GM23338 (cell line): ENCODE measurements at regions not wholly inside any gene's neighbourhood (a gene's known extent, or its start where the extent isn't known, plus 50 kb on each side); places are given as distances from the start of the nearest gene placed in this dataset.

Experiments
- ATAC-seq: fragments of 200-7000 bp; cut with Tn5 transposase; 3 replicates; pipeline ENCODE4 v1.9.1; 2020
- DNase-seq: peaks from one replicate; pipeline ENCODE4 v3.0.0-alpha.2; 2015; ENCODE audit warnings: low spot score
- H2AFZ ChIP-seq: fragments of 200-600 bp; sonication (generic); 2 replicates; pipeline ENCODE4 v1.8.0; 2016; ENCODE audit warnings: antibody characterized with exemption, mild to moderate bottlenecking, moderate library complexity
- H3F3A ChIP-seq: fragments of 200-600 bp; sonication (generic); replicated peaks from 2 replicates; pipeline ENCODE4 v1.8.0; 2017; ENCODE audit warnings: antibody characterized with exemption, mixed run types, low read depth
- H3K27ac ChIP-seq: fragments of 200-600 bp; sonication (generic); 2 replicates; pipeline ENCODE4 v1.6.1; 2016; ENCODE audit warnings: low read depth
- H3K27me3 ChIP-seq: fragments of 200-600 bp; sonication (generic); 2 replicates; pipeline ENCODE4 v1.8.0; 2016; ENCODE audit warnings: mild to moderate bottlenecking, mixed run types, moderate library complexity; ENCODE audit not compliant: insufficient read depth
- H3K36me3 ChIP-seq: fragments of 200-600 bp; sonication (generic); 2 replicates; pipeline ENCODE4 v1.8.0; 2016; ENCODE audit warnings: mild to moderate bottlenecking; ENCODE audit not compliant: insufficient read depth
- H3K4me1 ChIP-seq: fragments of 200-600 bp; sonication (generic); 2 replicates; pipeline ENCODE4 v1.8.0; 2016; ENCODE audit warnings: mild to moderate bottlenecking, moderate library complexity; ENCODE audit not compliant: insufficient read depth
- H3K4me2 ChIP-seq: fragments of 200-600 bp; sonication (generic); 2 replicates; pipeline ENCODE4 v1.7.1; 2017; ENCODE audit warnings: mixed run types
- H3K4me3 ChIP-seq: fragments of 200-600 bp; sonication (generic); 2 replicates; pipeline ENCODE4 v1.6.1; 2016; ENCODE audit warnings: mixed run types
- H3K79me2 ChIP-seq: fragments of 200-600 bp; sonication (generic); replicated peaks from 2 replicates; pipeline ENCODE4 v1.8.0; 2017; ENCODE audit warnings: mild to moderate bottlenecking; ENCODE audit not compliant: insufficient read depth
- H3K9me2 ChIP-seq: fragments of 200-600 bp; sonication (generic); 2 replicates; pipeline ENCODE4 v1.8.0; 2017; ENCODE audit not compliant: insufficient read depth
- H4K20me1 ChIP-seq: fragments of 200-600 bp; sonication (generic); replicated peaks from 2 replicates; pipeline ENCODE4 v1.8.0; 2017; ENCODE audit warnings: mild to moderate bottlenecking; ENCODE audit not compliant: insufficient read depth
- H3K27ac Mint-ChIP-seq: 2 replicates; pipeline ENCODE4 v1.8.0; 2020; ENCODE audit warnings: inconsistent platforms, mild to moderate bottlenecking, moderate library complexity, mixed read lengths
- H3K27me3 Mint-ChIP-seq: 3 replicates; pipeline ENCODE4 v1.8.0; 2022; ENCODE audit warnings: low read depth, mild to moderate bottlenecking, moderate library complexity, mixed read lengths, inconsistent platforms; ENCODE audit not compliant: insufficient read depth, poor library complexity
- H3K36me3 Mint-ChIP-seq: 3 replicates; pipeline ENCODE4 v1.8.0; 2021; ENCODE audit warnings: low read depth, mild to moderate bottlenecking, inconsistent platforms, moderate library complexity, mixed read lengths
- H3K4me1 Mint-ChIP-seq: 3 replicates; pipeline ENCODE4 v1.8.0; 2020; ENCODE audit warnings: mild to moderate bottlenecking, inconsistent platforms, mixed read lengths
- H3K4me3 Mint-ChIP-seq: 3 replicates; pipeline ENCODE4 v1.8.0; 2021; ENCODE audit warnings: moderate library complexity, mild to moderate bottlenecking, inconsistent platforms, mixed read lengths
- H3K9me3 Mint-ChIP-seq: 3 replicates; pipeline ENCODE4 v1.8.0; 2020; ENCODE audit warnings: moderate library complexity, mild to moderate bottlenecking, inconsistent platforms, mixed read lengths
- CREB1 ChIP-seq: fragments of 250-450 bp; sonication (Bioruptor Pico); IDR thresholded peaks from 2 replicates; pipeline ENCODE4 v1.5.0; 2020; ENCODE audit warnings: low read depth, mild to moderate bottlenecking, moderate library complexity
- CTCF ChIP-seq, 2 experiments: fragments of 200-600 bp in 1 of 2; sonication (generic) in 1 of 2; conservative IDR thresholded peaks; 2 replicates each; pipeline versions ENCODE4 v1.5.1 to v1.6.1; 2016 to 2017; ENCODE audit warnings: antibody characterized with exemption in 2 of 2, low read depth in 2 of 2, mild to moderate bottlenecking in 2 of 2, moderate library complexity in 1 of 2
- ETS1 ChIP-seq: IDR thresholded peaks from 2 replicates; pipeline ENCODE4 v1.6.1; 2016; ENCODE audit warnings: antibody characterized with exemption
- EZH2 ChIP-seq: fragments of 200-600 bp; sonication (generic); IDR thresholded peaks from one replicate; pipeline ENCODE4 v1.8.0; 2017; ENCODE audit warnings: antibody characterized with exemption, mild to moderate bottlenecking, low read depth; ENCODE audit not compliant: unreplicated experiment
- EZH2phosphoT487 ChIP-seq: fragments of 200-600 bp; sonication (generic); IDR thresholded peaks from one replicate; pipeline ENCODE4 v1.8.1; 2018; ENCODE audit warnings: antibody characterized with exemption; ENCODE audit not compliant: unreplicated experiment
- JUNB ChIP-seq: IDR thresholded peaks from one replicate; pipeline ENCODE4 v1.6.1; 2016; ENCODE audit warnings: antibody characterized with exemption; ENCODE audit not compliant: unreplicated experiment
- NANOG ChIP-seq: IDR thresholded peaks from 2 replicates; pipeline ENCODE4 v1.6.1; 2016; ENCODE audit warnings: antibody characterized with exemption, borderline replicate concordance
- POLR2AphosphoS5 ChIP-seq: IDR thresholded peaks from 2 replicates; pipeline ENCODE4 v1.6.1; 2016; ENCODE audit warnings: antibody characterized with exemption, low read depth
- REST ChIP-seq: IDR thresholded peaks from one replicate; pipeline ENCODE4 v1.6.1; 2018; ENCODE audit warnings: antibody characterized with exemption; ENCODE audit not compliant: unreplicated experiment
- STAT1 ChIP-seq: IDR thresholded peaks from one replicate; pipeline ENCODE4 v1.6.1; 2016; ENCODE audit warnings: antibody characterized with exemption; ENCODE audit not compliant: unreplicated experiment
- ZNF114 ChIP-seq: fragments of 250-450 bp; sonication (Bioruptor Pico); IDR thresholded peaks from 2 replicates; pipeline ENCODE4 v1.5.0; 2020; ENCODE audit warnings: mild to moderate bottlenecking, moderate library complexity
- ZNF331 ChIP-seq: fragments of 250-450 bp; sonication (Bioruptor Pico); IDR thresholded peaks from 2 replicates; pipeline ENCODE4 v1.5.0; 2020; ENCODE audit warnings: low read depth, mild to moderate bottlenecking, moderate library complexity
- ZNF462 ChIP-seq: fragments of 250-450 bp; sonication (Bioruptor Pico); IDR thresholded peaks from 2 replicates; pipeline ENCODE4 v1.5.0; 2020; ENCODE audit warnings: mild to moderate bottlenecking, moderate library complexity

- Histone ChIP-seq H3K4me1 (no peaks in the 10 kb centered on the region), H2AFZ (no peak overlapping the region), H3K27me3 (no peaks in the 10 kb centered on the region), H3K4me3 (no peak overlapping the region), H3K79me2 (no peaks in the 10 kb centered on the region), H3K36me3 (no peaks in the 10 kb centered on the region), H4K20me1 (no peaks in the 10 kb centered on the region), H3K4me2 (no peak overlapping the region), H3F3A (no peaks in the 10 kb centered on the region), H3K9me2 (no peaks in the 10 kb centered on the region), H3K27ac (no peak overlapping the region)
- Mint-ChIP-seq H3K9me3 (peaks cover 6% of the 10 kb centered on the region; the same call in 2 of the 3 replicates), H3K36me3 (peaks cover 3% of the 10 kb centered on the region; the same call in 2 of the 3 replicates), H3K27ac (no peak overlapping the region), H3K27me3 (peaks cover 5% of the 10 kb centered on the region), H3K4me3 (no peak overlapping the region), H3K4me1 (no peaks in the 10 kb centered on the region)
- TF ChIP-seq POLR2AphosphoS5 = no peak
- TF ChIP-seq NANOG = no peak
- no peak for TF ChIP-seq STAT1
- TF ChIP-seq ZNF331 = no peak
- no peak for TF ChIP-seq EZH2
- TF ChIP-seq EZH2phosphoT487 = no peak
- no peak for TF ChIP-seq CTCF (conservative IDR thresholded peaks at IDR 0.05; ENCODE audit: low read depth in 2 of 2)
- TF ChIP-seq CREB1 (CRISPR knock-in tag) = no peak
- no peak for TF ChIP-seq ZNF114
- no peak for TF ChIP-seq ZNF462
- no peak for TF ChIP-seq ETS1
- no peak for TF ChIP-seq JUNB
- TF ChIP-seq REST = no peak
- DNase-seq = no peak
- no peak for ATAC-seq
Observed at GRCh38 chr13:109309625-109310363, 476.6 kb downstream of the IRS2 start.
